Epithelial cell of esophagus (primary cell): ENCODE measurements at regions not wholly inside any gene's neighbourhood (a gene's known extent, or its start where the extent isn't known, plus 50 kb on each side); places are given as distances from the start of the nearest gene placed in this dataset.

Experiments
- DNase-seq: peaks from one replicate; pipeline ENCODE4 v3.0.0; 2010; ENCODE audit warnings: low read depth
- H3K4me3 ChIP-seq: 2 replicates; pipeline ENCODE4 v1.5.1; 2011; ENCODE audit warnings: mild to moderate bottlenecking, low read length, control low read depth
- CTCF ChIP-seq: IDR thresholded peaks from 2 replicates; pipeline ENCODE4 v1.5.1; 2011; ENCODE audit warnings: low read depth, mild to moderate bottlenecking, low read length, control low read depth, inconsistent platforms; ENCODE audit not compliant: insufficient read depth; ENCODE audit errors: missing control alignments

GRCh38 chr14:97517566-97518234 lies 720.5 kb downstream of the VRK1 start:
- TF ChIP-seq CTCF = no peak
- H3K4me3 ChIP-seq = no peak overlapping the region
- DNase-seq = no peak

GRCh38 chr14:97523936-97524335 lies 726.8 kb downstream of the VRK1 start:
- TF ChIP-seq CTCF = no peak
- DNase-seq = peak; percentile 72
- no peak overlapping the region for H3K4me3 ChIP-seq

- H3K4me3 ChIP-seq = no peak overlapping the region
- no peak for TF ChIP-seq CTCF
- DNase-seq = no peak
Measured at GRCh38 chr14:97524589-97525319, 727.6 kb downstream of the VRK1 start.

GRCh38 chr14:97527993-97528392 lies 730.8 kb downstream of the VRK1 start:
- no peak for DNase-seq
- TF ChIP-seq CTCF = no peak
- no peak overlapping the region for H3K4me3 ChIP-seq

- DNase-seq = no peak
- TF ChIP-seq CTCF = no peak
- no peak overlapping the region for H3K4me3 ChIP-seq
Measured at GRCh38 chr14:97532052-97532451, 734.9 kb downstream of the VRK1 start.

- no peak for TF ChIP-seq CTCF
- no peak overlapping the region for H3K4me3 ChIP-seq
- no peak for DNase-seq
Measured at GRCh38 chr14:97536421-97536820, 739.2 kb downstream of the VRK1 start.
